ENCODE measurements at regions not wholly inside any gene's neighbourhood (a gene's known extent, or its start where the extent isn't known, plus 50 kb on each side); places are given as distances from the start of the nearest gene placed in this dataset.

GRCh38 chr6:170114187-170114945 is 176.5 kb downstream of the DLL1 start:
- Mint-ChIP-seq H3K27me3 (ENCODE audit: low read depth) (no peaks in the 10 kb centered on the region), H3K27ac (no peak overlapping the region), H3K4me3 (no peak overlapping the region), H3K9me3 (peaks cover 3% of the 10 kb centered on the region), H3K4me1 (peaks cover 15% of the 10 kb centered on the region), H3K36me3 (peaks cover 3% of the 10 kb centered on the region)
- ATAC-seq (no peak), DNase-seq (ENCODE audit: low spot score) (peak; percentile 3)
- POLR2A ChIA-PET = no interaction called here
- TF ChIP-seq FOXK1 (CRISPR knock-in tag; IDR thresholded peaks at IDR 0.05) (no peak), GTF2I (CRISPR knock-in tag; conservative IDR thresholded peaks at IDR 0.05) (no peak), CBFB (CRISPR knock-in tag; IDR thresholded peaks at IDR 0.05; ENCODE audit: low read depth) (no peak), OVOL2 (CRISPR knock-in tag; IDR thresholded peaks at IDR 0.05; ENCODE audit: borderline replicate concordance) (no peak), NFYB (CRISPR knock-in tag; conservative IDR thresholded peaks at IDR 0.05; ENCODE audit: low read depth) (no peak), IRF2 (CRISPR knock-in tag; IDR thresholded peaks at IDR 0.05; ENCODE audit: borderline replicate concordance, low read depth) (no peak)
- CTCF ChIA-PET = no interaction called here

GRCh38 chr6:170113141-170113540 is 177.7 kb downstream of the DLL1 start:
- no peaks in the 10 kb centered on the region for H3K27me3 Mint-ChIP-seq (ENCODE audit: low read depth)
- TF ChIP-seq ZNF423 (CRISPR knock-in tag; IDR thresholded peaks at IDR 0.05) = no peak
- TF ChIP-seq ZNF512 (CRISPR knock-in tag; IDR thresholded peaks at IDR 0.05; ENCODE audit: borderline replicate concordance) = no peak
- no peak for TF ChIP-seq ARID4B (CRISPR knock-in tag; IDR thresholded peaks at IDR 0.05; ENCODE audit: borderline replicate concordance)
- no peak for TF ChIP-seq ZNF219 (CRISPR knock-in tag; IDR thresholded peaks at IDR 0.05; ENCODE audit: borderline replicate concordance)
- TF ChIP-seq ZNF263 (CRISPR knock-in tag; IDR thresholded peaks at IDR 0.05; ENCODE audit: low read depth) = no peak
- TF ChIP-seq MYBL2 (CRISPR knock-in tag; IDR thresholded peaks at IDR 0.05) = no peak
- TF ChIP-seq STAT6 (CRISPR knock-in tag; conservative IDR thresholded peaks at IDR 0.05; ENCODE audit: low read depth) = no peak
- no peak for TF ChIP-seq ZBTB21 (CRISPR knock-in tag; IDR thresholded peaks at IDR 0.05; ENCODE audit: borderline replicate concordance)
- no peak for TF ChIP-seq ZNF671 (CRISPR knock-in tag; IDR thresholded peaks at IDR 0.05)
- TF ChIP-seq TCF7 (CRISPR knock-in tag; IDR thresholded peaks at IDR 0.05; ENCODE audit: low read depth) = no peak
- TF ChIP-seq GABPB1 (CRISPR knock-in tag; IDR thresholded peaks at IDR 0.05) = no peak

More at GRCh38 chr6:170113141-170113540, 177.7 kb downstream of the DLL1 start:
- ATAC-seq (no peak), DNase-seq (ENCODE audit: low spot score) (peak; percentile 1)
- H3K4me1 Mint-ChIP-seq = peaks cover 12% of the 10 kb centered on the region
- CTCF ChIA-PET = no interaction called here
- no peak overlapping the region for H3K4me3 Mint-ChIP-seq
- POLR2A ChIA-PET = no interaction called here
- no peak overlapping the region for H3K27ac Mint-ChIP-seq
- H3K36me3 Mint-ChIP-seq = no peaks in the 10 kb centered on the region
- no peaks in the 10 kb centered on the region for H3K9me3 Mint-ChIP-seq

Data from WTC11 (cell line).